ENCODE measurements at regions not wholly inside any gene's neighbourhood (a gene's known extent, or its start where the extent isn't known, plus 50 kb on each side); places are given as distances from the start of the nearest gene placed in this dataset.
A peak's percentile ranks its signal among the peaks of the same experiment; 100 is the strongest.

DNA sequence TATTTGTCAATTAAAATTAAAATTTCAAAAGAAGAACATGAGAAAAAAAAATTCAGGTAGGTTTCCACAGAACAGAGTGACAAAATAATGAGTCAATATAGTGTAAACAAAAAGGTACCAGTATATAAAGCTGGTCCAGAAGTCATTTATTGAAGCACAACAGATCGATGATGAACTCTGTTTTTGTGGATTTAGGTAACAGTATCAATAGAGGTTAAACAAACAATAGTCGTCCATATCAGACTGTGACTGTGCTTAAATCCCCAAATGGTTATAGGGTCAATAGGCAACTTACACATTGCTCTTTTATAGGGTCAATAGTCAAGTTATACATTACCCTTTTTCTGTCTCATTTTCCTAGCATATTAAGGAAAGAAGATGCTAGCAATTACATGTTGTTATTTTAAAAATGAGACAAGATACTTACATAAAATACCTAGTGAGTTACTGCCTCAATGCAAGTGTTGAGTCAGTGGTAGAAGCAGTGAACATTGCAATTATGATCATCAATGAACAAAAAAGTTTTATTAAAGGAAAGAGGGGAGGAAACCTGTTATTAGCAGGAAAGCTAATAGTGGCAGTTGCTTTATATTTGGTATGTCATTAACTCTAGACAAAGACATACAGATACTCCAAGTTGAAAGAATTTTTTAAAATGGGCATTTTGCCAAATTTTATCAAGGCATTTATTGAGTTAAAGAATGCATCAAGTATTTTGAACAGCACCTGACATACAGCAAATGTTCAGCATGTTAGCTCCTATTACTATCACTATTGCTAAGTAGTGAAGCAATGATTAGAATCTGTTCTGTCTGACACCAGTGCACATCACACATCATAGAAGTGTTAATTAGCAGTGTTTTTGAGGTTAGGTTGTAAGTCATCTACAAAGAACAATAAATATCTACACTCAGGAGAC, 102.9 kb downstream of the CCER1 start:
- TF ChIP-seq, protein P1, sequence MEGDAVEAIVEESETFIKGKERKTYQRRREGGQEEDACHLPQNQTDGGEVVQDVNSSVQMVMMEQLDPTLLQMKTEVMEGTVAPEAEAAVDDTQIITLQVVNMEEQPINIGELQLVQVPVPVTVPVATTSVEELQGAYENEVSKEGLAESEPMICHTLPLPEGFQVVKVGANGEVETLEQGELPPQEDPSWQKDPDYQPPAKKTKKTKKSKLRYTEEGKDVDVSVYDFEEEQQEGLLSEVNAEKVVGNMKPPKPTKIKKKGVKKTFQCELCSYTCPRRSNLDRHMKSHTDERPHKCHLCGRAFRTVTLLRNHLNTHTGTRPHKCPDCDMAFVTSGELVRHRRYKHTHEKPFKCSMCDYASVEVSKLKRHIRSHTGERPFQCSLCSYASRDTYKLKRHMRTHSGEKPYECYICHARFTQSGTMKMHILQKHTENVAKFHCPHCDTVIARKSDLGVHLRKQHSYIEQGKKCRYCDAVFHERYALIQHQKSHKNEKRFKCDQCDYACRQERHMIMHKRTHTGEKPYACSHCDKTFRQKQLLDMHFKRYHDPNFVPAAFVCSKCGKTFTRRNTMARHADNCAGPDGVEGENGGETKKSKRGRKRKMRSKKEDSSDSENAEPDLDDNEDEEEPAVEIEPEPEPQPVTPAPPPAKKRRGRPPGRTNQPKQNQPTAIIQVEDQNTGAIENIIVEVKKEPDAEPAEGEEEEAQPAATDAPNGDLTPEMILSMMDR (IDR thresholded peaks at IDR 0.05; ENCODE audit: low read depth, low read length, missing input control), result no peak
- no peak for TF ChIP-seq GABPA (IDR thresholded peaks at IDR 0.05 in 1 of 2, conservative IDR thresholded peaks at IDR 0.05 in 1 of 2)
- TF ChIP-seq RXRA (IDR thresholded peaks at IDR 0.05), result peak; percentile 87 to 91
- TF ChIP-seq EGR1 (IDR thresholded peaks at IDR 0.05; ENCODE audit: low read depth in 2 of 2), result no peak
- TF ChIP-seq, protein P2, sequence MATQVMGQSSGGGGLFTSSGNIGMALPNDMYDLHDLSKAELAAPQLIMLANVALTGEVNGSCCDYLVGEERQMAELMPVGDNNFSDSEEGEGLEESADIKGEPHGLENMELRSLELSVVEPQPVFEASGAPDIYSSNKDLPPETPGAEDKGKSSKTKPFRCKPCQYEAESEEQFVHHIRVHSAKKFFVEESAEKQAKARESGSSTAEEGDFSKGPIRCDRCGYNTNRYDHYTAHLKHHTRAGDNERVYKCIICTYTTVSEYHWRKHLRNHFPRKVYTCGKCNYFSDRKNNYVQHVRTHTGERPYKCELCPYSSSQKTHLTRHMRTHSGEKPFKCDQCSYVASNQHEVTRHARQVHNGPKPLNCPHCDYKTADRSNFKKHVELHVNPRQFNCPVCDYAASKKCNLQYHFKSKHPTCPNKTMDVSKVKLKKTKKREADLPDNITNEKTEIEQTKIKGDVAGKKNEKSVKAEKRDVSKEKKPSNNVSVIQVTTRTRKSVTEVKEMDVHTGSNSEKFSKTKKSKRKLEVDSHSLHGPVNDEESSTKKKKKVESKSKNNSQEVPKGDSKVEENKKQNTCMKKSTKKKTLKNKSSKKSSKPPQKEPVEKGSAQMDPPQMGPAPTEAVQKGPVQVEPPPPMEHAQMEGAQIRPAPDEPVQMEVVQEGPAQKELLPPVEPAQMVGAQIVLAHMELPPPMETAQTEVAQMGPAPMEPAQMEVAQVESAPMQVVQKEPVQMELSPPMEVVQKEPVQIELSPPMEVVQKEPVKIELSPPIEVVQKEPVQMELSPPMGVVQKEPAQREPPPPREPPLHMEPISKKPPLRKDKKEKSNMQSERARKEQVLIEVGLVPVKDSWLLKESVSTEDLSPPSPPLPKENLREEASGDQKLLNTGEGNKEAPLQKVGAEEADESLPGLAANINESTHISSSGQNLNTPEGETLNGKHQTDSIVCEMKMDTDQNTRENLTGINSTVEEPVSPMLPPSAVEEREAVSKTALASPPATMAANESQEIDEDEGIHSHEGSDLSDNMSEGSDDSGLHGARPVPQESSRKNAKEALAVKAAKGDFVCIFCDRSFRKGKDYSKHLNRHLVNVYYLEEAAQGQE (IDR thresholded peaks at IDR 0.05), result no peak
- peak; percentile 67 for TF ChIP-seq MAX (IDR thresholded peaks at IDR 0.05)
